OCI-LY3 (cell line): ENCODE measurements at regions not wholly inside any gene's neighbourhood (a gene's known extent, or its start where the extent isn't known, plus 50 kb on each side); places are given as distances from the start of the nearest gene placed in this dataset.
A peak's percentile ranks its signal among the peaks of the same experiment; 100 is the strongest.

ENCODE experiments used
- H2AFZ ChIP-seq: fragments of 200-600, 300-600 bp; shearing (Covaris generic); 2 replicates; pipeline ENCODE4 v1.6.0; 2014; ENCODE audit warnings: antibody characterized with exemption, low read depth, low read length
- H3K27ac ChIP-seq: fragments of 200-600, 300-600 bp; sonication (generic); 2 replicates; pipeline ENCODE4 v1.5.1; 2014; ENCODE audit warnings: mild to moderate bottlenecking, low read length, moderate library complexity, mixed read lengths
- H3K27me3 ChIP-seq: fragments of 200-600, 300-600 bp; sonication (generic); 2 replicates; pipeline ENCODE4 v1.6.1; 2014; ENCODE audit warnings: low read depth, low read length, mixed read lengths
- H3K36me3 ChIP-seq: fragments of 200-600, 300-600 bp; sonication (generic); replicated peaks from 2 replicates; pipeline ENCODE3; 2014; ENCODE audit warnings: low read depth, low read length, mixed read lengths
- H3K4me1 ChIP-seq: fragments of 300-600, 200-600 bp; sonication (generic); 2 replicates; pipeline ENCODE4 v1.6.1; 2014; ENCODE audit warnings: low read length, mixed read lengths
- H3K4me2 ChIP-seq: fragments of 200-600, 300-600 bp; sonication (generic); 2 replicates; pipeline ENCODE4 v1.6.1; 2014; ENCODE audit warnings: low read length, mixed read lengths
- H3K4me3 ChIP-seq: fragments of 300-600, 200-600 bp; sonication (generic); 2 replicates; pipeline ENCODE4 v1.5.1; 2014; ENCODE audit warnings: antibody characterized with exemption, mild to moderate bottlenecking, low read length, moderate library complexity
- H3K79me2 ChIP-seq: fragments of 300-600, 200-600 bp; shearing (Covaris generic); 2 replicates; pipeline ENCODE4 v1.6.1; 2014; ENCODE audit warnings: mild to moderate bottlenecking, low read length, mixed read lengths
- H3K9ac ChIP-seq: fragments of 300-600, 200-600 bp; shearing (Covaris generic); 2 replicates; pipeline ENCODE4 v1.6.0; 2014; ENCODE audit warnings: mild to moderate bottlenecking, low read length, moderate library complexity
- H3K9me3 ChIP-seq: fragments of 200-600, 300-600 bp; shearing (Covaris generic); 2 replicates; pipeline ENCODE4 v1.6.1; 2014; ENCODE audit warnings: low read length, mixed read lengths; ENCODE audit not compliant: insufficient read depth
- H4K20me1 ChIP-seq: fragments of 200-600, 300-600 bp; sonication (generic); 2 replicates; pipeline ENCODE4 v1.6.1; 2016; ENCODE audit warnings: low read length, mixed read lengths; ENCODE audit not compliant: insufficient read depth
- CTCF ChIP-seq: fragments of 200-600, 300-600 bp; sonication (generic); IDR thresholded peaks from 2 replicates; pipeline ENCODE4 v1.5.1; 2014; ENCODE audit warnings: antibody characterized with exemption, low read length, low read depth
- EZH2phosphoT487 ChIP-seq: fragments of 200-600 bp; shearing (Covaris generic); IDR thresholded peaks from 2 replicates; pipeline ENCODE4 v1.6.1; 2018; ENCODE audit warnings: antibody characterized with exemption, mixed run types, low read depth

GRCh38 chr6:128598571-128598970, 78.2 kb upstream of the PTPRK start:
- TF ChIP-seq CTCF (no peak), EZH2phosphoT487 (no peak)
- H3K4me3 ChIP-seq = no peak overlapping the region
- H3K79me2 ChIP-seq = no peaks in the 10 kb centered on the region
- H3K9ac ChIP-seq = no peak overlapping the region
- H3K36me3 ChIP-seq = no peaks in the 10 kb centered on the region
- H3K4me1 ChIP-seq = peaks cover 65% of the 10 kb centered on the region
- no peak overlapping the region for H2AFZ ChIP-seq
- H4K20me1 ChIP-seq = no peaks in the 10 kb centered on the region
- no peaks in the 10 kb centered on the region for H3K27me3 ChIP-seq
- H3K27ac ChIP-seq = no peak overlapping the region
- no peaks in the 10 kb centered on the region for H3K9me3 ChIP-seq
- no peak overlapping the region for H3K4me2 ChIP-seq

- H3K4me1 ChIP-seq = peaks cover 65% of the 10 kb centered on the region
- H3K27ac ChIP-seq = no peak overlapping the region
These were observed 77.6 kb upstream of the PTPRK start for GRCh38 chr6:128597956-128598355.

GRCh38 chr6:128597004-128597403, 76.6 kb upstream of the PTPRK start:
- H4K20me1 ChIP-seq = no peaks in the 10 kb centered on the region
- H3K9ac ChIP-seq = no peak overlapping the region
- no peak overlapping the region for H3K27ac ChIP-seq
- H2AFZ ChIP-seq = no peak overlapping the region
- no peaks in the 10 kb centered on the region for H3K79me2 ChIP-seq
- no peaks in the 10 kb centered on the region for H3K9me3 ChIP-seq
- no peak overlapping the region for H3K4me3 ChIP-seq
- H3K4me2 ChIP-seq = peak overlapping the region; percentile 35
- H3K27me3 ChIP-seq = no peaks in the 10 kb centered on the region
- no peaks in the 10 kb centered on the region for H3K36me3 ChIP-seq
- no peak for TF ChIP-seq CTCF
- TF ChIP-seq EZH2phosphoT487 = no peak
- H3K4me1 ChIP-seq = peaks cover 65% of the 10 kb centered on the region

More at GRCh38 chr6:128597956-128598355, 77.6 kb upstream of the PTPRK start:
- Histone ChIP-seq H3K4me2 (no peak overlapping the region), H3K36me3 (no peaks in the 10 kb centered on the region), H2AFZ (no peak overlapping the region), H3K9ac (no peak overlapping the region), H4K20me1 (no peaks in the 10 kb centered on the region), H3K9me3 (no peaks in the 10 kb centered on the region), H3K27me3 (no peaks in the 10 kb centered on the region), H3K4me3 (no peak overlapping the region), H3K79me2 (no peaks in the 10 kb centered on the region)
- TF ChIP-seq EZH2phosphoT487 = no peak
- no peak for TF ChIP-seq CTCF

- Histone ChIP-seq H3K9ac (no peak overlapping the region), H2AFZ (no peak overlapping the region), H4K20me1 (no peaks in the 10 kb centered on the region), H3K36me3 (no peaks in the 10 kb centered on the region), H3K4me1 (peaks cover 53% of the 10 kb centered on the region), H3K27ac (no peak overlapping the region), H3K79me2 (no peaks in the 10 kb centered on the region), H3K27me3 (no peaks in the 10 kb centered on the region), H3K9me3 (no peaks in the 10 kb centered on the region), H3K4me3 (no peak overlapping the region), H3K4me2 (peak overlapping the region; percentile 14; the same call in 1 of the 2 replicates)
- no peak for TF ChIP-seq CTCF
- no peak for TF ChIP-seq EZH2phosphoT487
These were observed 75.1 kb upstream of the PTPRK start for GRCh38 chr6:128595544-128595943.
